ENCODE measurements at regions not wholly inside any gene's neighbourhood (a gene's known extent, or its start where the extent isn't known, plus 50 kb on each side); places are given as distances from the start of the nearest gene placed in this dataset.

GRCh38 chr5:179435731-179436315, 90.6 kb upstream of the ADAMTS2 start:
- Mint-ChIP-seq H3K9me3 (peaks cover 8% of the 10 kb centered on the region), H3K27ac (no peak overlapping the region), H3K27me3 (ENCODE audit: low read depth) (no peaks in the 10 kb centered on the region), H3K36me3 (ENCODE audit: low read depth) (no peaks in the 10 kb centered on the region), H3K4me3 (no peak overlapping the region), H3K4me1 (ENCODE audit: low read depth) (no peaks in the 10 kb centered on the region)
- CTCF ChIA-PET: interaction anchor here (0.5 kb wide), 1 partner anchor 11 kb away, joined by 5 read pairs; no protein-coding TSS in a partner anchor
- no peak for DNase-seq
- intact Hi-C loops (cut with micrococcal nuclease): no loop called here

- Mint-ChIP-seq H3K4me1 (ENCODE audit: low read depth) (no peaks in the 10 kb centered on the region), H3K4me3 (no peak overlapping the region), H3K27me3 (ENCODE audit: low read depth) (no peaks in the 10 kb centered on the region), H3K36me3 (ENCODE audit: low read depth) (no peaks in the 10 kb centered on the region), H3K27ac (no peak overlapping the region), H3K9me3 (peaks cover 8% of the 10 kb centered on the region)
- DNase-seq: no peak
- CTCF ChIA-PET: no interaction called here
- intact Hi-C loops (cut with micrococcal nuclease): no loop called here
Observed at GRCh38 chr5:179435181-179435580, 89.9 kb upstream of the ADAMTS2 start.

DNA sequence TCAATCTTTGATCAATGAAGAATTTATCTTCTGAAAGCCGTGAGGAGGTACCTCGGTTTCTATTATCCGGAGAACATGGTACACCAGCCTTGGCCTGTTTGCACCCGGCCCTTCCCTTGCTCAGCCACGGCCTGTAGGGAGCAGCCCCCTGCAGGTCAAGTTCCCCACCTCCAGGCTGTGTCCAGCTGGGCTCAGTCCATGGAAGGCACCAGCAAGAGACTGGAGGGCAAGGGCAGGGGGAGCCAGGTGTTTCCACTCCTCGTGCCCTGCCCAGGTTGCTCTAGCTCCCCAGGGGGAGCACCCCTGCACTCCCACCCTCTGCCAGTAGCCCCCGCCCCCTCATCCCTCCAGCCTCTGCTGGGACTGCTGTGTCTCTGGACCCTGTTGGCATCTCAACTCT, 87.3 kb upstream of the ADAMTS2 start:
- no peak overlapping the region for H3K4me3 Mint-ChIP-seq
- no peaks in the 10 kb centered on the region for H3K36me3 Mint-ChIP-seq (ENCODE audit: low read depth)
- no peak overlapping the region for H3K27ac Mint-ChIP-seq
- intact Hi-C loops (cut with micrococcal nuclease): no loop called here
- peaks cover 8% of the 10 kb centered on the region for H3K9me3 Mint-ChIP-seq
- CTCF ChIA-PET: no interaction called here
- no peak for DNase-seq
- H3K4me1 Mint-ChIP-seq (ENCODE audit: low read depth): no peaks in the 10 kb centered on the region
- no peaks in the 10 kb centered on the region for H3K27me3 Mint-ChIP-seq (ENCODE audit: low read depth)

GRCh38 chr5:179431221-179431824, 86.1 kb upstream of the ADAMTS2 start:
- CTCF ChIA-PET: interaction anchor here (0.7 kb wide), 1 partner anchor 972 kb away, joined by 4 read pairs; no protein-coding TSS in a partner anchor

GRCh38 chr5:179430193-179431175, 85.2 kb upstream of the ADAMTS2 start:
- H3K4me1 Mint-ChIP-seq (ENCODE audit: low read depth): no peaks in the 10 kb centered on the region
- no peak overlapping the region for H3K27ac Mint-ChIP-seq
- DNase-seq: no peak
- peaks cover 8% of the 10 kb centered on the region for H3K9me3 Mint-ChIP-seq
- H3K27me3 Mint-ChIP-seq (ENCODE audit: low read depth): no peaks in the 10 kb centered on the region
- intact Hi-C loops (cut with micrococcal nuclease): no loop called here
- no peak overlapping the region for H3K4me3 Mint-ChIP-seq
- CTCF ChIA-PET: no interaction called here
- no peaks in the 10 kb centered on the region for H3K36me3 Mint-ChIP-seq (ENCODE audit: low read depth)

More at GRCh38 chr5:179431221-179431824, 86.1 kb upstream of the ADAMTS2 start:
- no peak for DNase-seq
- peaks cover 8% of the 10 kb centered on the region for H3K9me3 Mint-ChIP-seq
- H3K4me3 Mint-ChIP-seq: no peak overlapping the region
- no peaks in the 10 kb centered on the region for H3K36me3 Mint-ChIP-seq (ENCODE audit: low read depth)
- no peaks in the 10 kb centered on the region for H3K4me1 Mint-ChIP-seq (ENCODE audit: low read depth)
- no peaks in the 10 kb centered on the region for H3K27me3 Mint-ChIP-seq (ENCODE audit: low read depth)
- intact Hi-C loops (cut with micrococcal nuclease): no loop called here
- no peak overlapping the region for H3K27ac Mint-ChIP-seq

DNA sequence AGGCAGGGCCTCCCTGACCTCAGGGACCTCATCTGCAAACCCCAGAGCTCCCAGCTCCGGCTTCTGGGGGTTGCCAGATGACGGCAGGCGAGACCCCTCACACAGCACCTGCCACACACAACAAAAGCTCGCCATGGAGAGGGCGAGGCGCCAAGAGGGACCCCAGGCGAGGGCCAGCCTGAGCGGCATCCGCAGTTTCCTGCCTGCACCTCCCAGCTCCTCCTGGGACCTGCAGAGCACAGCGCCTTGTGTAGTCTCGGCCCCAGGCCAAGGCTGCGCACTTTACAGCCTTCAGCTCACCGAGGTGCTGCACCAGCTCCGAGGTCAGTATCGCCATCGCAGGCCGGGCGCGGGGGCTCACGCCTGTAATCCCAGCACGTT, 82.4 kb upstream of the ADAMTS2 start:
- H3K36me3 Mint-ChIP-seq (ENCODE audit: low read depth): no peaks in the 10 kb centered on the region
- peaks cover 2% of the 10 kb centered on the region for H3K9me3 Mint-ChIP-seq
- no peaks in the 10 kb centered on the region for H3K4me1 Mint-ChIP-seq (ENCODE audit: low read depth)
- intact Hi-C loops (cut with micrococcal nuclease): no loop called here
- H3K4me3 Mint-ChIP-seq: no peak overlapping the region
- no peak for DNase-seq
- CTCF ChIA-PET: no interaction called here
- H3K27ac Mint-ChIP-seq: no peak overlapping the region
- H3K27me3 Mint-ChIP-seq (ENCODE audit: low read depth): no peaks in the 10 kb centered on the region

DNA sequence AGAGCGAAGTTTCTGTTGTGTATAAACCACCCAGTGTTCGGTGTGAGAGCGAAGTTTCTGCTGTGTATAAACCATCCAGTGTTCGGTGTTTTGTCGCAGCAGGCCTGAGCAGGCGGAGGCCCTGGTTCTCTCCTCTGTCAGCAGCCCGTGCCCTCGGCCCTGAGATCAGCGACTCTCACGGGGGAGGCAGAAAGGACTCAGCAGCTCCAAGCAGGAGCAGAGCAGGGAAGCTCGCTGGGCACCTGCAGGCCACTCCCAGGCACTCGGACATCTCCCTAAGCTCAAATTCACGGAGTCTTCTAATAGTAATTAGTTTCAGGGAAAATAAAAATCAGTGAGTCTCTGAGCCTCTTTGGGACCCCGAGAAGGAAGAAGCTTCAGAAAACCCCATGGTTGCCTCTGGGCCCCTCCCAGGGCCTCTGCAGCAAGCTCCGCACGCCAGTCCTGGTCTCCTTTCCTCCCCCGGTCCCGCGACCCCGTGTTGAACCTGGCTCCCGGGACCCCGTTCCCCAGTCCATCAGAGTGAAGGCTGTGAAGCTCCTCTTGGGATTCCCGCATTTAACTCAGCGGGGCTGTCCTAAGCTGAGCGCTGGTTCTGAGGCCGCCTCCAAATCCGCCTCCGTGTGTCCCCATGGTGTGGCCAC, 81.9 kb upstream of the ADAMTS2 start:
- DNase-seq: no peak
- H3K27ac Mint-ChIP-seq: no peak overlapping the region
- H3K36me3 Mint-ChIP-seq (ENCODE audit: low read depth): no peaks in the 10 kb centered on the region
- CTCF ChIA-PET: no interaction called here
- intact Hi-C loops (cut with micrococcal nuclease): no loop called here
- H3K9me3 Mint-ChIP-seq: no peaks in the 10 kb centered on the region
- no peaks in the 10 kb centered on the region for H3K4me1 Mint-ChIP-seq (ENCODE audit: low read depth)
- H3K4me3 Mint-ChIP-seq: no peak overlapping the region
- no peaks in the 10 kb centered on the region for H3K27me3 Mint-ChIP-seq (ENCODE audit: low read depth)

DNA sequence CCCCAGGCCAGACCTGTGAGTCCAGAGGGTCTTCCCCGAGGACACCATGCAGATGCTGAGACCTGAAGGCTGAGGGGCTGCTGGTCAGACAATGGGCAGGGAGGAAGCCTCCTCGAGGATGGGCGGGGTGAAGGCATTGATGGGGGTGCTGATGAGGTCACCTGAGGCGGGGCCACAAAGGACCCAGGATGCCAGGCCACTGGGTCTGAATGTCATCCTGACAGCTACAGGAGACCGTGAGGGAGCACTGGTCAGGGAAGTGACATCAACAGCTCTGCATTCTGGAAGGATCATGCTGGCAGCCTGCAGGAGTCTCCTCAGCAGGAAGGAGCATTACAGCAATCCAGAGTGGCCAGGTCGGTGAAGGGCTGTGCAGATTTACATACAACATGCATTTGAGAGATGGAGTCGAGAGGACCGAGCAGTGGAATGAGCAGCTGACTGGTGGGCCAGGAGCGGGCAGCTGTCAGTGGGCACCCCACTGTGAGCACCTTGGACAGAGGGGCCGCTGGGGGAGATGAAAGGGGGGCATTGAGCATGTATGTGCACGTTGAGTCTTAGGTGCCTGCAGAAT, 77.7 kb upstream of the ADAMTS2 start:
- no peak overlapping the region for H3K4me3 Mint-ChIP-seq
- CTCF ChIA-PET: interaction anchor here (1.5 kb wide), 1 partner anchor 71 kb away, joined by 3 read pairs; no protein-coding TSS in a partner anchor
- intact Hi-C loops (cut with micrococcal nuclease): no loop called here

GRCh38 chr5:179422213-179422855, 77.1 kb upstream of the ADAMTS2 start:
- H3K4me3 Mint-ChIP-seq: no peak overlapping the region
- intact Hi-C loops (cut with micrococcal nuclease): no loop called here
- no peak for DNase-seq
- CTCF ChIA-PET: interaction anchor here (1.5 kb wide), 1 partner anchor 71 kb away, joined by 3 read pairs; no protein-coding TSS in a partner anchor
- peaks cover 4% of the 10 kb centered on the region for H3K27me3 Mint-ChIP-seq (ENCODE audit: low read depth)
- H3K9me3 Mint-ChIP-seq: no peaks in the 10 kb centered on the region
- H3K36me3 Mint-ChIP-seq (ENCODE audit: low read depth): no peaks in the 10 kb centered on the region
- H3K27ac Mint-ChIP-seq: no peak overlapping the region
- no peaks in the 10 kb centered on the region for H3K4me1 Mint-ChIP-seq (ENCODE audit: low read depth)

More for the DNA sequence above, 77.7 kb upstream of the ADAMTS2 start:
- H3K27me3 Mint-ChIP-seq (ENCODE audit: low read depth): peaks cover 4% of the 10 kb centered on the region
- no peaks in the 10 kb centered on the region for H3K4me1 Mint-ChIP-seq (ENCODE audit: low read depth)
- no peaks in the 10 kb centered on the region for H3K36me3 Mint-ChIP-seq (ENCODE audit: low read depth)
- no peak overlapping the region for H3K27ac Mint-ChIP-seq
- DNase-seq: no peak
- H3K9me3 Mint-ChIP-seq: no peaks in the 10 kb centered on the region

GRCh38 chr5:179421144-179421901, 76.1 kb upstream of the ADAMTS2 start:
- Mint-ChIP-seq H3K4me3 (no peak overlapping the region), H3K27ac (no peak overlapping the region), H3K36me3 (ENCODE audit: low read depth) (no peaks in the 10 kb centered on the region), H3K27me3 (ENCODE audit: low read depth) (peaks cover 7% of the 10 kb centered on the region), H3K9me3 (no peaks in the 10 kb centered on the region), H3K4me1 (ENCODE audit: low read depth) (no peaks in the 10 kb centered on the region)
- CTCF ChIA-PET: no interaction called here
- intact Hi-C loops (cut with micrococcal nuclease): no loop called here
- DNase-seq: no peak

- intact Hi-C loops (cut with micrococcal nuclease): no loop called here
- Mint-ChIP-seq H3K27me3 (ENCODE audit: low read depth) (peaks cover 7% of the 10 kb centered on the region), H3K4me3 (no peak overlapping the region), H3K36me3 (ENCODE audit: low read depth) (no peaks in the 10 kb centered on the region), H3K27ac (no peak overlapping the region), H3K4me1 (ENCODE audit: low read depth) (no peaks in the 10 kb centered on the region), H3K9me3 (no peaks in the 10 kb centered on the region)
- no peak for DNase-seq
- CTCF ChIA-PET: interaction anchor here (0.6 kb wide), 1 partner anchor 230 kb away, joined by 3 read pairs; no protein-coding TSS in a partner anchor
Observed at GRCh38 chr5:179420476-179420875, 75.2 kb upstream of the ADAMTS2 start.

All from activated naive CD4-positive, alpha-beta T cell treated with anti-CD3 and anti-CD28 coated beads for 36 hours (primary cell).